GM12874 (cell line): ENCODE measurements at regions not wholly inside any gene's neighbourhood (a gene's known extent, or its start where the extent isn't known, plus 50 kb on each side); places are given as distances from the start of the nearest gene placed in this dataset.

Experiments used
- CTCF ChIP-seq: IDR thresholded peaks from 2 replicates; pipeline ENCODE4 v1.5.1; 2011; ENCODE audit warnings: low read depth, mild to moderate bottlenecking, control low read depth, low read length, moderate library complexity; ENCODE audit not compliant: insufficient read depth

- no peak for TF ChIP-seq CTCF
These were observed 325.3 kb upstream of the SMIM21 start for GRCh38 chr18:75752740-75753263.

GRCh38 chr18:75745147-75745546, 317.6 kb upstream of the SMIM21 start:
- no peak for TF ChIP-seq CTCF

DNA sequence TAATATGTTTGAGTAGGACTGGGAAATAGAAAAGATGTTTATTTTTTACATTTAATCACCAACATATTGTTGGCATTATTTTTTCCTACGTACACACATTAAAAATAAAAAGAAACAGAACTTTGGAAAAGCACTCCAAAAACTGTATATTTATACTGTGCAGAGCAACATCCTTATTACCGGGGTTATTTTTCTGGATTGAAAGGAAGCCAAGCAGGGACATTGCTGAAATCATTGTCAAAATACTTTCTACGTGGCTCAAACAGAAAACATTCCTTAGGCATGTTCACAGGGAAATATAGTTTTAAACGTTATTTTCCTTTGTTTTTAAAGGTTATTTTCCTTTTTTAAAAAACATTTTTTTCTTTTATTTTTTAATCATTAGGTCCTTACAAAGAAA, 315.0 kb upstream of the SMIM21 start:
- TF ChIP-seq CTCF, result no peak

DNA sequence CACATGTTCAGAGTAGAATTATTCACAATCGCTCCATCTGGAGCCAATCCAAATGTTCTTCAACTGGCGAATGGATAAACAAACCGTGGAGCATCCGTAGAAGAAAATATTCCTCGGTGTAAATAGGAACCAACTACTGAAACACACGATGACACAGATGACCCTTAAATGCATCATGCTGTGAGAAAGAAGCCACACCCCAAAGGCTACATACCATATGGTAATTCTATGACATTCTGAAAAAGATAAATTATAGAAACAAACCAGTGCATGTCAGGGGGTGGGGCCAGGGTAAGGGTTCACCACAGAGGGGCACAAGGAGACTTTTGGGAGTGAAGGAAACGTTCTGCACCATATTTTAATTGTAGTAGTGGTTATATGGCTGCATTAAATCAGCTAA, 312.2 kb upstream of the SMIM21 start:
- TF ChIP-seq CTCF, result no peak

DNA sequence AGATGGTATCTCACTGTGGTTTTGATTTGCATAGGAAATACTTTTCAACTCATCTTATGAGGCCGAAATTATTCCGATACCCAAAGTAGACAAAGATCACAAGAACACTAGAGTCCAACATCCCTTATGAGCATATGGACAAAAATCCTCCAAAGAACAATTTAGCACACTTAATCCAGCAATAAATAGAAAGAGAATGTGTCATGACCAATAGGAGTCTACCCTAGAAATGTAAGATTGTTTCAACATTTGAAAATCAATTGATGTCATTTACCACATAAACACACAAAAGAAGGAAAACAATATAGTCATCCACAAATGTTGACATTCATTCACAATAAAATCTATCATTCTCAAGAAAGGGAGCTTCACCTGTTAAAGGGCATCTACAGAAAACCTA, 307.8 kb upstream of the SMIM21 start:
- no peak for TF ChIP-seq CTCF

DNA sequence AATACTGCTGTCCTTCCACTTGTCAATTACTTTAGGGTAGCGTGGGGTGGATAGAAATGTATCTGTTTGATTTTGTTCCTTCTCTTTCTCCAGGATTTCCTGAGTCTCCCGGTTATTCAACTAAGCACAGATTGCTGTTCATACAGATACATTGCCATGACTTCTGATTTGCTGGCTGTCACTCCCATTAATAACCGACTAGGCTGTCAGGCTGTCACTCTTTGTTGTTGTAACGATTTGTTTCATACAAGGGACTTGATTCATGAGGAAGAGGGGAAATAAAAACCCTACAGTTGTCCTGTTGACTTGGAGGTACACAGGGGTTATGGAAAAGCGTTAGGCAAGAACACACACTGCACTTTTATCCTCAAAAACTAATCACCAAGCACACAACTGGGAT, 302.7 kb upstream of the SMIM21 start:
- no peak for TF ChIP-seq CTCF

DNA sequence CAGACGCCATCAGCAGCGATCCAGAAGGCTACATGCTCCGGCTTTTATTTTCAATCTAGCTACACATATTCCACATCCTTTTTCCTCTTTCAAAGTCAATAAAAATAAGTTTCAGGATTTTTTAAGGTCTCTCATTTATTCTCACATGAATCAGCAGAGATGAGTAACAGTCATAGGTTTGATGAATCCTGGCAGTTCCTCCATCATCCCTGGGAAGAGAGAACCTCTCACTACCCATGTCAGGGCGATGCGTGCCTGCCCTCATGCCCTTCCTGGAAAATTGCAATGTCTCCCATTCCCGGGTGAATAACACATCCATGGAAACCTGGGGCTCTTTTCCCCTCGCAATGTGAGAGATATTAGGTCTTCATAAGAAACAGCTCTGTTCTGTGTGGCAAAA, 301.1 kb upstream of the SMIM21 start:
- no peak for TF ChIP-seq CTCF

GRCh38 chr18:75727456-75727855, 300.0 kb upstream of the SMIM21 start:
- peak; percentile 66 for TF ChIP-seq CTCF
